Left cardiac atrium (tissue), 4 donors: ENCODE measurements at regions not wholly inside any gene's neighbourhood (a gene's known extent, or its start where the extent isn't known, plus 50 kb on each side); places are given as distances from the start of the nearest gene placed in this dataset.
A peak's percentile ranks its signal among the peaks of the same experiment; 100 is the strongest.
"Not testable (repeated sequence)": the region's sequence is repeated elsewhere in the genome, so short reads cannot be mapped to it uniquely, and the experiment has no call there.

Source experiments
- ATAC-seq, 2 donors: fragments of 200-7000 bp; cut with Tn5 transposase; one replicate each; pipeline ENCODE4 v1.9.1; 2020; ENCODE audit warnings: mild to moderate bottlenecking in 2 of 2, moderate library complexity in 2 of 2
- DNase-seq: peaks from one replicate; pipeline ENCODE4 v3.0.0-alpha.2; 2020
- intact Hi-C, 2 donors: fragments of 100-400 bp; cut with DNase I; formaldehyde crosslinking; loops; one replicate each; pipeline versions ENCODE4 v1.14.1 to v1.15.1; 2022 to 2023
- donor health status: DM: no; HTN: yes; CAD: no.
- donor health status: DM: no; HTN: yes; CAD: no; lungs with severe emphysema.
- donor health status: DM: yes; HTN: yes; CAD: no.
- donor health status: Dilated cardiomyopathy.

DNA sequence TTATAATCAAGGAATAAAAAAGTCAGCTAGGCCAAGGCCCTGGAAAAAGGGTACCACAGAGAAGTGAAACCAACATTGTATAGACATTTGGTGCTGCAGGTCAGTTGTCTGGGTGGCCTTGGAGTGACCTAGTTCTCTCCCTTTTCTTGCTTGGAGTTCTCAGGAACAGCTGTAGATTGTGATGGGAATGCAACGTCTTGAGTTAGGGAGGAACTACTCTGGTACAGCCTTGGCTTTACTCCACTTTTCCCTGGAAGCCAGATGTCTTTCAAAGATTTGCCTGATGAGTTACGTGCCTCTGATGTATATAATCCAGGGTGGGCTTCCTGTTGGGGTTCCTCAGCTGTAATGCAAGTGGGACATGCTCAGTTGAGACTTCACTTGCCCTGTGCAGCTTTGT lies 694.7 kb downstream of the HTR1B start:
- no peak for ATAC-seq
- intact Hi-C loops, result no loop called here
- DNase-seq, result no peak

DNA sequence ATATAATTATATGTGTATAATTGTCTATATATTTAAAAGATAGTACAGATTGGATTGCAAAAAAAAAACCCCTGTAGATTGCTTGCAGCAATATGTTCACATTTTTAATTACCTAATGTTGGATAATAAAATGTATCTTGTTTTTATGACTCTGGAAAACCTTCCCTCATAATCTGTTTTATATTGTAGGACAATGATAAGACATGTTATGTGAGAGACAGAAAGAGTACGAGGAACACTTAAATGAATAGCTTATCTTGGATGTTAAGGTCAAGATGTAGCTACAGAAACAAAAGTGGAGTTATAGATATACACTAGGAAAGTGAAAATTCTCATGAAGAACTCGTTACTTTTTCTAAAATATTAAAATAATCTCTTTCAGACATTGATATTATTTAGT lies 691.6 kb upstream of the IMPG1 start:
- intact Hi-C loops, result no loop called here
- ATAC-seq (no peak), DNase-seq (no peak)

DNA sequence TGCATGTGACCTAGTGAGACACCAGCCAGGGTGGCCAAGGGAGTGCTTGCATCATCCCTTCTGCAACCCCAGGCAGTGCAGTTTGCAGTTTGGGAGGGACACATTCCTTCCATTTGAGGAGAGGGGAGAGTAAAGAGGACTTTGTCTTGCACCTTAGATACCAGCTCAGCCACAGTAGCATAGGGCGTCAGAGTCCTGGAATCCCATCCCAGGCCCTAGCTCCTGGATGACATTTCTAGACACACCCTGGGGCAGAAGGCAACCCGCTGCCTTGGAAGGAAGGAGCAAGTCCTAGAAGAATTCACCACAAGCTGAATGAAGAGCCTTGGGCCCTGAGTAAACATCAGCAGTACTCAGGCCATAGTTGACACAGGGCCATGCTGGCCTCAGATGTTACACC lies 680.4 kb upstream of the IMPG1 start:
- ATAC-seq, result no peak
- intact Hi-C loops, result no loop called here
- no peak for DNase-seq

DNA sequence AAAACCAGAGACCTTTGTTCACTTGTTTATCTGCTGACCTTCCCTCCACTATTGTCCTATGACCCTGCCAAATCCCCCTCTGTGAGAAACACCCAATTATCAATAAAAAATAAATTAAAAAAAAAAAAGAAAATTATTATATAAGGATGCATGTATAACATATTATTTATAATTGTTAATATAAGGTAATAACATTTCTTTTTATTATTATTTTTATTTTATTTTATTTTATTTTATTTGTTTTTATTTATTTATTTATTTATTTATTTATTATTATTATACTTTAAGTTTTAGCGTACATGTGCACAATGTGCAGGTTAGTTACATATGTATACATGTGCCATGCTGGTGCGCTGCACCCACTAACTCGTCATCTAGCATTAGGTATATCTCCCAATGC lies 672.9 kb upstream of the IMPG1 start:
- DNase-seq, ATAC-seq, intact Hi-C loops: not testable (repeated sequence)

DNA sequence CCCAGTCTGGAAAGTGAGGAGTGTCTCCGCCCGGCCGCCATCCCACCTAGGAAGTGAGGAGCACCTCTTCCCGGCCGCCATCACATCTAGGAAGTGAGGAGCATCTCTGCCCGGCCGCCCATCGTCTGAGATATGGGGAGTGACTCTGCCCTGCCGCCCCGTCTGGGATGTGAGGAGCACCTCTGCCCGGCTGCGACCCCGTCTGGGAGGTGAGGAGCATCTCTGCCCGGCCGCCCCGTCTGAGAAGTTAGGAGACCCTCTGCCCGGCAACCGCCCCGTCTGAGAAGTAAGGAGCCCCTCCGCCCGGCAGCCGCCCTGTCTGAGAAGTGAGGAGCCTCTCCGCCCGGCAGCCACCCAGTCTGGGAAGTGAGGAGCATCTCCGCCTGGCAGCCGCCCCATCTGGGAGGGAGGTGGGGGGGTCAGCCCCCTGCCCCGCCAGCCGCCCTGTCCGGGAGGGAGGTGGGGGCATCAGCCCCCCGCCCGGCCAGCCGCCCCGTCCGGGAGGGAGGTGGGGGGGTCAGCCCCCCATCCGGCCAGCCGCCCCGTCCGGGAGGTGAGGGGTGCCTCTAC lies 671.8 kb upstream of the IMPG1 start:
- intact Hi-C loops, DNase-seq, ATAC-seq: not testable (repeated sequence)

DNA sequence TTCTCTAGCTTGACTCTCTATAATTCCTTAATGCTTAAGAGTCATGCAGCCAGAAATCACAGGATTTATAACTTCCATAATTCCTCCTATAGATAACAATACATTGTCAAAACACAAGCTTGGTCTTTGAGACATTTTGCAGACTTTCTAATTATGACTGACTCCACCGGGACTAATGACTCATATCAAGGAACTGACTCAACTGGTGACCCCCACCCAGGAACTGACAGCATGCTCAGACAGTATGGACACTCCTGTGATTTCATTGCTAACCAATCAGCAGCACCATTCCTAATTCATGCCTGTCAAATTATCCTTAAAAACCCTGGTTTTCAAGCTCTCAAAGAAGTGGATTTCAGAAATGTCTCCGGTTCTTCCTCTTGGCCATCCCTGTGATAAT lies 670.5 kb upstream of the IMPG1 start:
- no peak for ATAC-seq
- no peak for DNase-seq
- intact Hi-C loops, result no loop called here

DNA sequence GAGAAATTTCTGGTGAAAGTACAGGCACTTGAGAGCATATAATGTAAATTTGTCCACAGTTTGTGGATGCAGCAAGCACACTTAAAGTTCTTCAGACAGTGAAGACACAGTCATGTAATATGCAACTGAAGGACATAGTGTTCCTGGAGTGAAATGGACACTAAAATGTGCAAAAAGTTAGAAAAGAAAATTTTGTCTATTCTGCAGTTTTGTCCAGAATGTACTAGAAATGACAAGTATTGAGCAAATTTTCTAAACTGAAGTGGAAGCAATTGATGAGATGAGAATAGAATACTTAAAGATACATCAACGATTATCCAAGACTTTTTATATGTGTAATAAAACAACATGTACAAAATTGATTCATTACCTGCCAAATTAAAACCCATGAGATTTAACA lies 647.0 kb upstream of the IMPG1 start:
- intact Hi-C loops, result no loop called here
- DNase-seq (no peak), ATAC-seq (no peak)

DNA sequence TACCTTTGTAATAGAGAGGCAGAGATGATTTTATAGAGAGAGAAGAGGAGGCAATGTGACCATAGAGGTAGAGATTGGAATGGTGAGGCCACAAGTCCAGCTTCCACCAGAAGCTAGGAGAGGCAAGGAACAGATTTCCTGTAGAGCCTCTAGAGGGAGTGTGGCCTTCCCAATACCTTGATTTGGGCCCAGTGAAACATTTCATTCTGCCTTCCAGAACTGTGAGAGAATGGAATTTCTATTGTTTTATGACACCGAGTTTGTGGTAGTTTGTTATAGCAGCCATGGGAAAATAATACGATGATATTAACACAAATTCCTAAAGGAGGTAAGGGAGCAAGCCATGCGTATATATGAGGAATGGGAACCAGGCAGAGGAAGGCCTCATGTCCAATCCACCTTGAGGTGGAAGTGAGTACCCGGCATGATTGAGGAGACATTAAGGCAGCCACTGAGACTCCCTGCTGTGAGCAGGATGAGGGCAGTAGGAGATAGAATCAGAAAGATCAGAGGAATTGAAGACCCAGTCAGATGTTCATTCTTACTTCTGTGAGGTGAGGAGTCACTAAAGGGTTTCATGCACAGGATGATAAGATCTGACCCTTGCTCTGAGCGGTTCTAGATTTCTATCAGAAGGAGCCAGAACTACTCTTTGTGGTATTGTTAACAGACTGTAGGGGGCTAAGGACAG lies 636.3 kb upstream of the IMPG1 start:
- intact Hi-C loops, result no loop called here
- DNase-seq, result no peak
- no peak for ATAC-seq

DNA sequence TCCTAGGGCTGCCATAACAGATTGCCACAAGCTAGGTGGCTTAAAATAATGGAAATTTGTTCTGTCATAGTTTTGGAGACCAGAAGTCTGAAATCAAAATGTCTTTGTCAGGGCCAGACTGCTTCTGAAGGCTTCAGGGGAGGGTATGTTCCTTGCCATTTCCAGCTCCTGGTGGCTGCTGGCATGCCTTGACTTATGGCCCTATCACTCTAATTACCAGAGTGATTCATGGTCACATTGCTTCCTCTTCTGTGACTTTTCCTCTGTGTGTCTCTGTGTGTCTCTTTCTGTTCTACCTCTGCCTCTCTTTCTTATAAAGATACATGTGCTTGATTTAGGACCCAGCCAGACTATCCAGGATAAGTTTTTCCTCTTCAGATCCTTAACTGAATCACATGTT lies 635.2 kb upstream of the IMPG1 start:
- DNase-seq (no peak), ATAC-seq (no peak)
- intact Hi-C loops, result no loop called here

DNA sequence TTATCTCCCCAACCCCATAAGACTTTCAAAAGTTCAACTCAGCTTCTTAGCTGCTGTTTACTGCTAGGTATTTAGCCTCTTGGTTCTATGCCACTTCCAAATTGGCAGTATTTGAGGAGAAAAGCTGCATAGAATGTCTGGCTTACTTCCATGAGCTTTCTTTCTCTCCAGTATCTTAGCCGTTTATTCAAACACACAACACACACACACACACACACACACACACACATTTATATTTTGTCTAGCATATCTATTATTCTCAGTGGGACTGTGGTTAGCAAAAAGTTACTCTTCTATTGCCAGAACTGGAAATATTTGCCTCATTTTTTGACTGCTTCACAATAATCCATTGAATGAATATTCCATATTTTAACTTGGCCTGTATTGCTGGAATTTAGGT lies 634.2 kb upstream of the IMPG1 start:
- DNase-seq (no peak), ATAC-seq (no peak)
- intact Hi-C loops, result no loop called here

DNA sequence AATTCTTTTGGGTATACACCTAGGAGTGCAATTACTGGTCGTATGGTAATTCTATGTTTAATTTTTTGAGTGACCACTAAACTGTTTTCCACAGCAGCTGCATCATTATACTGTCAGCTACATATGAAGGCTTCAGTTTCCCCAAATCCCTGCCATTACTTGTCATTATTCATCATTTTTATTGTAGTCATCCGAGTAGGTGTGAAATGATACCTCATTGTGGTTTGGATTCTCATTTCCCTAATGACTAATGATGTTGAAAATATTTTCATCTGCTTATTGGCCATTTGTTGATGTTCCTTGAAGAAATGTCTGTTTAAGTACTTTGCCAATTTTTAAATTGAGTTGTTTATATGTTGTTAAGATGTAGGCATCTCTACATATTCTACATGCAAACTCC lies 633.6 kb upstream of the IMPG1 start:
- DNase-seq (no peak), ATAC-seq (no peak)
- intact Hi-C loops, result no loop called here

DNA sequence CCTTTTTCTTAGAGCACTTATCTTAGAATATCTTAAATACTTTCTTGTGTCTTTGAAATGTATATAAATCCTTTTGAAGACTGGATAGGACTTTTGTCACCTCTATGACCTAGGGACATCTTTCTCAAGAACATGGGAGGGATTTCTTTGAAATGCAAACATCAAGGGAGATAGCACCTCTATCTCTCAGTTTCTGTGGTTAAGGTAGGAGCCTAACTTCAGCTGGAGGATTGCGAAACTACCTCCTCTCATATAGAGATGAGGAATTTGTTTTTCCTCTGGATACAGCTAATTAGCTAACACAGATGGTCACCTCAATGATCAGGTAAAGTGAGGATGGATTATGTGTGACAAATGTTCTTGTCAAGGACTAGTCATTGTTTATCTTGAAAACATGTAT lies 631.3 kb upstream of the IMPG1 start:
- ATAC-seq, result no peak
- intact Hi-C loops, result no loop called here
- DNase-seq, result no peak

DNA sequence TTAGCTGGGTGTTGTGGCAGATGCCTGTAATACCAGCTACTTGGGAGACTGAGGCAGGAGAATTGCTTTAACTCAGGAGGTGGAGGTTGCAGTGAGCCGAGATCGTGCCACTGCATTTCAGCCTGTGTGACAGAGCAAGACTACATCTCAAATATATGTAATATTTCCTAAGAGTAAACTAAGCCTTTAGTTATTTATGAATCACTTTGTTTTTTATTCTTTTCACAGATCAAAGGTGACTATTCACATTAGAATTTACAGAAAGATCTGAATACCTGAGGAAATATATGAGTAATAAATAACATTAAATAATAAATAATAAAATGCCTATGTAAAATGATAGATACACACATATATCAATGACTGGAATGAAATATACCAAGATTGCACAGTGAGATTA lies 630.8 kb upstream of the IMPG1 start:
- DNase-seq (no peak), ATAC-seq (no peak)
- intact Hi-C loops, result no loop called here

DNA sequence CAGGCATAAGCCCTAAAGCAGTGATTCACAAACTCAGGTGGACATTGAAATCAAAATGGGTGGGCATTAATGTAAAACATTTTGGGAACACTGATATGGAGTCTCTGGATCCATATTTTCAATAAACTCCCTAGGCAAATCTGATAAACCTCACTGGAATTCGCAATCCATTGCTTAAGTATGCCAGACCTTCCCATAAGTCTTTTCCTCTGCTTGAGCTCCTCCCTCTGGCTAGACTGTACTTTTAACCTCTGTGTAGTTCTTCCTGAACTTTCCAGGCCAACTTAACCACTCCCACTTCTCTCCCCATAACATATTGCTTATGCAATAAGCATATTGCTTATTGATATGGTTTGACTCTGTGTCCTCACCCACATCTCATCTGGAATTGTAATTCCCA lies 629.7 kb upstream of the IMPG1 start:
- intact Hi-C loops, result no loop called here
- DNase-seq (no peak), ATAC-seq (no peak)

DNA sequence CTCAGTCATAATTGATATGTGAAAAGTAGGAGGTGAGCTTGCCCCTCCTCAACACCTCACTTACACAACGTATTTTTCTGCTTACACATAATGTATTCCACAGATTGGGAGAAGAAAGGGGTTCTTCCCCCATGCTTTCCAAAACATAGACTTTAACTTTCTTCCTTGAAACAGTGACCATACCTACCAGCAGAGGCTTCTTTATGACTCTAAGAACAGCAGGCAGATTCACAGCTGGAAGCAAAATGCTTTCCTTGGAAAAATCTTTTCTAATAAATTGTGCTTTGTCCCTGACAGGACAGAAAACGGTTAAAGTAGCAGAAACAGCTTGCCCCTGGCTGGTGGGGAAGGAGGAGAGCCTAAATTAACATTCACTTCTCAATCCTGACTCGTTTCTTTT lies 629.1 kb upstream of the IMPG1 start:
- ATAC-seq (no peak), DNase-seq (no peak)
- intact Hi-C loops, result no loop called here

DNA sequence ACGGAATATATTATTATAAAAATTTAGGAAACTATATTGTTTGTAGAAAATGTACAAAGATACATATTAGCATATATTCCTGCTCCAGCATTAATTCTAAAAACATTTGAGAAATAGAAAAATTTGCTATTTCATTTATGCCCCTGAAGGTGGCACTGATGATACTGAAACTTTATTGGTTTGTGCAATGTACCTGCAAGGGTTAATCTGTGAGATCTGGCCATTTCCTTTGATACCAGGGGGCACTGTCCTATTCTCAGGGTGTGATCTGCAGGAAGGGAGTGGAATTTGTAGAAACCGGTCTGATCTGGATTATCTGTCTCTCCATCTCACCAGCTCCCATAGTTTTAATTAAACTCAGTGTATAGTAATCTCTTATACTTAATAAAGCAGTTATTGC lies 625.1 kb upstream of the IMPG1 start:
- intact Hi-C loops, result no loop called here
- no peak for DNase-seq
- ATAC-seq, result no peak

DNA sequence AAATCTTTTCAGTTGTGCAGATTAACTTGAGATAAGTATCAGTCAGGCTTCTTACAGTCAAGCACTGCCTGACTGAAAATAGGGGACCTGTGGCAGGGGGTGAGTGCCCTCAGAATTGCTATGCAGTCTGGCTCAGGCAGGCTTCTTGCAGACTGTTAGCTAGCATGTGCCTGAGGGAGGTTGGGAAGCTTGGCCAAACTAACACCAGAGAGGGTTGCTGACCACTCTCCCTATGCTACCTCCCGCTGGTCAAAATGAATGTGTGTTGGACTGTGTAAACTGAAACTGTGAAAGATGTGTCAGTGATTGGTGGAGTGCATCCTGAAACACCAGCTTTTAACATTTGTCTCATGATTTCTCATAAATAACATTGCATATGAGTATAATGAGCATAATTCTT lies 622.3 kb upstream of the IMPG1 start:
- intact Hi-C loops, result no loop called here
- ATAC-seq (no peak), DNase-seq (no peak)

DNA sequence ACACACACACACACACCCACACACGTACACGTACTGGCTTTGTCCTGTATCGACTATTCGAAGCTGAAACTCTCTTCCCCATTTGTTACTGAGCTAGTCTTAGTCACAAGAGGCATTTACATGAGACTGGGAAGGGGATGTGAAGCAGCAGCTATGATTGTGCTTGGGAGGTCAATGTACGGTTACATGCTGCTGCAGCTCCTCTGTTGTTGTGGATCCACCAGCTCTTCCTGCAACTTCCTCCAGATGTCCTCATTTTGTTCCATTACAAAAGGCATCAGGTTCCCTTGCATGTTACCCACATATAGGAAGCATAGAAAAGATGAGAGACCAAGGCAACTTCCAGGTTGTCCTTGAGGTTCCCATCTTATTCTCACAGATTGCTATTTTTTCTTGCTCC lies 612.4 kb upstream of the IMPG1 start:
- ATAC-seq (no peak), DNase-seq (no peak)
- intact Hi-C loops, result loop anchor here in 1 of 2 donors (10.0 kb wide), 1 partner anchor 190 kb away; no protein-coding TSS in a partner anchor

DNA sequence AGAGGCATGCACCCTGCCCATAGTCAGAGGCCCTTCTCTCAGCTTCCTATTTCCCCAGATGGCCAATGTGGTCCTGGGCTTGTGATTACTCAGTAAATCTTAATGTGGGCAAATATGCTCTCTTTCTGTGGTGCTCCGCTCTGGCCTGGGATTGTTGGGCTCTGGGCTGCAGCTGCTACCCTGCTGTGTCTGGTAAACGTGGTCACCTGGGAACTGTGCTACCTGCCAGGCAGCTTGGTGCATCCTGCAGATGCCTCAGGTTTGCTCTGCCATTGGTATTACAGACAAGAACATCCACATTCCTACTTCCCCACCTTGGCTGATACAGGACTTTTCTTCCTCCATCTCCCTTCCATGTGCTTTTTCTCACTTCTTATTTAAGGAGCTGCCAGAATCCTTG lies 611.5 kb upstream of the IMPG1 start:
- intact Hi-C loops, result loop anchor here in 1 of 2 donors (10.0 kb wide), 1 partner anchor 191 kb away; no protein-coding TSS in a partner anchor
- no peak for DNase-seq

DNA sequence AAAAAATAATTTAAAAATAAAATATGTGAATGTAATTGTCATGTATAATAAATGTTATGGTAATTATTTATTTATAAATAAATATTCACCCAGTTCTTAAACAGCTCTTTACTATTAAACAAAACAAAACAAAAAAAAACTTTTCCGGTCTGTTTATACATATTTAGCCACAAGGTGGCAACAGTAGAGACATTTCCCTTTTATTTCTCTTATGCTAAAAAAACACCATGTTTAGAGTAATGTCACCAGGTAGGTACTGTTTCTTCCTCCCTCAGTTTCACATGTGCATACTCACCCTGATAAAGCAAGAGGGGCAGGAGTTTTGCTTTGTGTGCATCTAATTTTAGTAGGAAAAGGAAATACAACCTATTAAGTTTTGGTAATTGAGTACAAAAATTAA lies 610.4 kb upstream of the IMPG1 start:
- no peak for ATAC-seq
- DNase-seq, result no peak
- intact Hi-C loops, result loop anchor here in 1 of 2 donors (10.0 kb wide), 1 partner anchor 192 kb away; no protein-coding TSS in a partner anchor

More for the DNA sequence above, 611.5 kb upstream of the IMPG1 start:
- ATAC-seq, result no peak

DNA sequence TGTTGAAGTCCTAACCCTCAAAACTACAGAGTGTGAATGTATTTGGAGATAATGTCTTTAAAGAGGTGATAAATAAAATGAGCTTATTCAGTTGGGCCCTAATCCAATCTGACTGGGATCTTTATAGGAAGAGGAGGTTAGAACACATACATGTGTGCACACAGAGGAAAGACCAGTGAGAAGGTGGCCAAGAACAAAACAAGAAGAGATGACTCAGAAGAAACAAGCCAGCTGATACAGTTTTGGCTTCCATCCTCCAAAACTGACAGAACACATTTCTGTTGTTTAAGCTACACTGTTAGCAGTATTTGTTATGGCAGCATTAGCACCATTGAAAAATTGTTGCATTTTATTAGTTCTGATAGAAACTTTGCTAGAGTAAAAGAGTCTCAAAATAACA lies 609.3 kb upstream of the IMPG1 start:
- intact Hi-C loops, result loop anchor here in 1 of 2 donors (10.0 kb wide), 1 partner anchor 193 kb away; no protein-coding TSS in a partner anchor
- ATAC-seq, result peak in 1 of 2 donors; percentile 53
- DNase-seq, result no peak
